H1 (cell line): ENCODE measurements at regions not wholly inside any gene's neighbourhood (a gene's known extent, or its start where the extent isn't known, plus 50 kb on each side); places are given as distances from the start of the nearest gene placed in this dataset.
A peak's percentile ranks its signal among the peaks of the same experiment; 100 is the strongest.
"Not testable (repeated sequence)": the region's sequence is repeated elsewhere in the genome, so short reads cannot be mapped to it uniquely, and the experiment has no call there.

Experiments
- CTCF ChIA-PET: fragments of 300-600 bp; sonication (Branson Sonifier 250); formaldehyde crosslinking; loops from one replicate; lab custom pipeline; 2021; ENCODE audit not compliant: partially characterized antibody; lab: Charles Lee
- POLR2A ChIA-PET: fragments of 300-600 bp; sonication (Branson Sonifier 250); formaldehyde crosslinking; loops from one replicate; lab custom pipeline; 2021; ENCODE audit warnings: inconsistent platforms; ENCODE audit not compliant: partially characterized antibody; lab: Charles Lee
- DNase-seq, 2 experiments: peaks; one replicate each; pipeline versions ENCODE4 v3.0.0 to v3.0.0-alpha.2; 2010 to 2022; ENCODE audit warnings: low spot score in 2 of 2, low read depth in 1 of 2, mixed read lengths in 1 of 2
- FAIRE-seq: peaks from 2 replicates; lab custom pipeline; 2011; peaks lifted over from hg19 to GRCh38; lab: Jason Lieb, UNC
- H2AFZ ChIP-seq: 2 replicates; pipeline ENCODE4 v1.8.1; 2012; ENCODE audit warnings: low read length, inconsistent platforms
- H2AK5ac ChIP-seq: 2 replicates; pipeline ENCODE4 v1.6.1; 2013; ENCODE audit warnings: low read depth, low read length
- H2BK120ac ChIP-seq: replicated peaks from 2 replicates; pipeline ENCODE3; 2013; ENCODE audit warnings: low read depth, low read length, inconsistent platforms
- H2BK12ac ChIP-seq: 2 replicates; pipeline ENCODE4 v1.6.1; 2013; ENCODE audit warnings: low read depth, low read length
- H2BK15ac ChIP-seq: 2 replicates; pipeline ENCODE4 v1.6.1; 2013; ENCODE audit warnings: low read length
- H2BK20ac ChIP-seq: 2 replicates; pipeline ENCODE4 v1.6.1; 2013; ENCODE audit warnings: low read length
- H2BK5ac ChIP-seq: 2 replicates; pipeline ENCODE4 v1.6.1; 2013; ENCODE audit warnings: low read depth, low read length
- H3K14ac ChIP-seq: 2 replicates; pipeline ENCODE4 v1.6.1; 2013; ENCODE audit warnings: inconsistent platforms; ENCODE audit not compliant: insufficient read length
- H3K18ac ChIP-seq: 2 replicates; pipeline ENCODE4 v1.6.1; 2013; ENCODE audit warnings: low read length; ENCODE audit errors: extremely low read depth
- H3K23ac ChIP-seq: 2 replicates; pipeline ENCODE4 v1.6.1; 2013; ENCODE audit warnings: inconsistent platforms; ENCODE audit not compliant: insufficient read length
- H3K23me2 ChIP-seq: 2 replicates; pipeline ENCODE4 v1.6.1; 2013; ENCODE audit warnings: low read depth, low read length
- H3K27ac ChIP-seq: 2 replicates; pipeline ENCODE4 v1.6.1; 2011; ENCODE audit warnings: low read depth, low read length, inconsistent platforms
- H3K27me3 ChIP-seq, 4 experiments: replicated peaks in 1 of 4; 1 replicate in 1 of 4; 2 replicates in 3 of 4; pipeline versions ENCODE4 v1.6.1 to v1.8.1; 2011 to 2013; ENCODE audit warnings: low read length in 3 of 4, mild to moderate bottlenecking in 3 of 4, inconsistent platforms in 2 of 4, mixed read lengths in 2 of 4, moderate library complexity in 1 of 4; ENCODE audit not compliant: control insufficient read depth in 3 of 4, insufficient read depth in 3 of 4; ENCODE audit errors: extremely low read depth in 1 of 4
- H3K36me3 ChIP-seq, 4 experiments: 2 replicates each; pipeline versions ENCODE4 v1.6.1 to v1.8.1; 2011 to 2013; ENCODE audit warnings: mild to moderate bottlenecking in 4 of 4, low read length in 3 of 4, moderate library complexity in 2 of 4, control low read depth in 1 of 4, inconsistent platforms in 1 of 4; ENCODE audit not compliant: insufficient read depth in 4 of 4, control insufficient read depth in 2 of 4
- H3K4ac ChIP-seq: replicated peaks from 2 replicates; pipeline ENCODE3; 2013; ENCODE audit warnings: low read length, low read depth, mixed read lengths, inconsistent platforms; ENCODE audit not compliant: insufficient read length
- H3K4me1 ChIP-seq, 4 experiments: replicated peaks in 1 of 4; 1 replicate in 1 of 4; 2 replicates in 3 of 4; pipeline versions ENCODE4 v1.6.1 to v1.8.1; 2011 to 2013; ENCODE audit warnings: low read length in 3 of 4, inconsistent platforms in 2 of 4, mixed read lengths in 1 of 4; ENCODE audit not compliant: insufficient read depth in 4 of 4, control insufficient read depth in 3 of 4
- H3K4me2 ChIP-seq, 2 experiments: 2 replicates each; pipeline versions ENCODE4 v1.6.1 to v1.8.1; 2011 to 2013; ENCODE audit warnings: low read depth in 2 of 2, low read length in 2 of 2, control low read depth in 1 of 2, inconsistent platforms in 1 of 2, mild to moderate bottlenecking in 1 of 2; ENCODE audit not compliant: insufficient read depth in 1 of 2
- H3K4me3 ChIP-seq, 4 experiments: fragments of 200-600, 300-600 bp in 1 of 4; sonication (generic), shearing (Covaris generic), sonication (Bioruptor Twin) in 1 of 4; 2 replicates each; pipeline versions ENCODE4 v1.5.1 to v1.8.1; 2011 to 2016; ENCODE audit warnings: low read length in 4 of 4, low read depth in 3 of 4, control low read depth in 2 of 4, inconsistent platforms in 2 of 4, mild to moderate bottlenecking in 2 of 4, mixed read lengths in 1 of 4, moderate library complexity in 1 of 4; ENCODE audit not compliant: insufficient read depth in 2 of 4; ENCODE audit errors: extremely low read depth in 1 of 4
- H3K56ac ChIP-seq: replicated peaks from 2 replicates; pipeline ENCODE3; 2013; ENCODE audit warnings: low read depth, mild to moderate bottlenecking, mixed read lengths, low read length, inconsistent platforms; ENCODE audit not compliant: insufficient read length
- H3K79me1 ChIP-seq: 2 replicates; pipeline ENCODE4 v1.6.1; 2013; ENCODE audit warnings: low read depth, low read length, control low read depth
- H3K79me2 ChIP-seq, 2 experiments: 2 replicates each; pipeline versions ENCODE4 v1.6.1 to v1.8.1; 2012 to 2013; ENCODE audit warnings: low read length in 2 of 2, mild to moderate bottlenecking in 2 of 2, inconsistent platforms in 1 of 2; ENCODE audit not compliant: insufficient read depth in 2 of 2, control insufficient read depth in 1 of 2
- H3K9ac ChIP-seq, 4 experiments: replicated peaks in 1 of 4; 1 replicate in 1 of 4; 2 replicates in 3 of 4; pipeline versions ENCODE4 v1.6.1 to v1.8.1; 2011 to 2013; ENCODE audit warnings: low read depth in 3 of 4, low read length in 3 of 4, control low read depth in 2 of 4, mild to moderate bottlenecking in 2 of 4, moderate library complexity in 2 of 4, inconsistent platforms in 1 of 4; ENCODE audit errors: extremely low read depth in 1 of 4
- H3K9me3 ChIP-seq, 2 experiments: 2 replicates each; pipeline versions ENCODE4 v1.6.1 to v1.8.1; 2012 to 2013; ENCODE audit warnings: mild to moderate bottlenecking in 2 of 2, moderate library complexity in 2 of 2, control low read depth in 1 of 2, inconsistent platforms in 1 of 2, low read depth in 1 of 2, low read length in 1 of 2, mixed read lengths in 1 of 2; ENCODE audit not compliant: insufficient read depth in 2 of 2
- H4K20me1 ChIP-seq, 2 experiments: replicated peaks in 1 of 2; 2 replicates each; pipeline versions ENCODE3 to v1.8.1; 2011 to 2013; ENCODE audit warnings: inconsistent platforms in 2 of 2, low read length in 2 of 2, mild to moderate bottlenecking in 1 of 2; ENCODE audit not compliant: insufficient read depth in 2 of 2, control insufficient read depth in 1 of 2
- H4K5ac ChIP-seq: 2 replicates; pipeline ENCODE4 v1.6.1; 2013; ENCODE audit warnings: low read length, low read depth, mixed read lengths, inconsistent platforms; ENCODE audit not compliant: insufficient read length
- H4K8ac ChIP-seq: 2 replicates; pipeline ENCODE4 v1.8.0; 2013; ENCODE audit warnings: mild to moderate bottlenecking, moderate library complexity, low read length, inconsistent platforms; ENCODE audit not compliant: insufficient read depth; ENCODE audit errors: extremely low read depth
- H4K91ac ChIP-seq: replicated peaks from 2 replicates; pipeline ENCODE3; 2013; ENCODE audit warnings: low read length, mixed read lengths, inconsistent platforms; ENCODE audit not compliant: insufficient read length
- NRF1 ChIP-seq: IDR thresholded peaks from 2 replicates; pipeline ENCODE4 v1.6.1; 2011; ENCODE audit warnings: mild to moderate bottlenecking, low read depth, low read length, improper control_type of control experiment
- TBP ChIP-seq: IDR thresholded peaks from 2 replicates; pipeline ENCODE4 v1.6.1; 2011; ENCODE audit warnings: low read depth, low read length, improper control_type of control experiment
- USF2 ChIP-seq: IDR thresholded peaks from 2 replicates; pipeline ENCODE4 v1.6.1; 2011; ENCODE audit warnings: low read length, improper control_type of control experiment
- WGBS, 2 experiments: shearing (Covaris generic) in 1 of 2; methylation state at CpG; one replicate each; pipeline versions ENCODE4 v1.1.6 to v1.1.7; 2013 to 2015; ENCODE audit warnings: low lambda C conversion rate in 2 of 2, mixed read lengths in 2 of 2, inconsistent platforms in 1 of 2, low coverage in 1 of 2, missing lambda C conversion rate in 1 of 2; ENCODE audit not compliant: insufficient replicate concordance in 2 of 2, insufficient coverage in 1 of 2, insufficient read length in 1 of 2; ENCODE audit errors: extremely low coverage in 1 of 2, missing lambda C conversion rate in 1 of 2; 5-methylcytosine and 5-hydroxymethylcytosine counted together

GRCh38 chr11:25576320-25576719, 755.6 kb upstream of the ANO3 start (continued):
- TF ChIP-seq USF2 (no peak), TBP (no peak), NRF1 (no peak)

GRCh38 chr11:25579554-25579953, 752.4 kb upstream of the ANO3 start:
- ChIA-PET POLR2A (interaction anchor here (0.7 kb wide), 1 partner anchor 1089 kb away, joined by 3 read pairs; no protein-coding TSS in a partner anchor), CTCF (interaction anchor here (0.7 kb wide), 1 partner anchor 168 kb away, joined by 4 read pairs; no protein-coding TSS in a partner anchor)
- H3K4me2 ChIP-seq, result peak overlapping the region; percentile 57 to 81; a peak in 3 of 4 replicates
- H2BK20ac ChIP-seq, H4K20me1 ChIP-seq, H3K14ac ChIP-seq, H2BK120ac ChIP-seq, H3K23ac ChIP-seq, FAIRE-seq, H3K79me2 ChIP-seq, H2AFZ ChIP-seq, H3K27me3 ChIP-seq, H3K9me3 ChIP-seq, H3K18ac ChIP-seq, DNase-seq, H3K4ac ChIP-seq, H2BK15ac ChIP-seq, H3K56ac ChIP-seq, H2AK5ac ChIP-seq, H4K8ac ChIP-seq, H3K79me1 ChIP-seq, H4K91ac ChIP-seq, H3K36me3 ChIP-seq, H3K23me2 ChIP-seq, H3K9ac ChIP-seq: not testable (repeated sequence)
- H3K4me1 ChIP-seq, result peaks cover 0 to 14% (median 2%) of the 10 kb centered on the region in 4 experiments; a peak in 1 of 7 replicates
- peak overlapping the region; percentile 88 for H2BK5ac ChIP-seq
- peak overlapping the region; percentile 72 for H4K5ac ChIP-seq
- H3K4me3 ChIP-seq, result peak overlapping the region in 1 of 4 experiments; percentile 24; a peak in 1 of 8 replicates
- peak overlapping the region; percentile 20; the same call in 1 of the 2 replicates for H3K27ac ChIP-seq
- 0 out of 2 replicates have a peak overlapping the region, but pooled peaks have one; percentile 55 for H2BK12ac ChIP-seq
- WGBS, 2 experiments, result 8% methylated on average over 2 of the region's 2 CpGs; no CpG with 5 or more reads in 1 of the 2 experiments
